ENCODE measurements at regions not wholly inside any gene's neighbourhood (a gene's known extent, or its start where the extent isn't known, plus 50 kb on each side); places are given as distances from the start of the nearest gene placed in this dataset.

GRCh38 chr4:179836179-179837075 lies 2394.2 kb upstream of the AGA start:
- no peaks in the 10 kb centered on the region for H3K4me1 ChIP-seq (ENCODE audit: control insufficient read depth in 1 of 2, insufficient read depth in 1 of 2, low read depth in 1 of 2, low read length in 1 of 2)
- no peaks in the 10 kb centered on the region for H3K36me3 ChIP-seq
- no peaks in the 10 kb centered on the region for H3K27me3 ChIP-seq
- H3K9me3 ChIP-seq, result no peaks in the 10 kb centered on the region
- TF ChIP-seq CTCF (IDR thresholded peaks at IDR 0.05), result no peak
- no peak overlapping the region for H3K27ac ChIP-seq
- no peak overlapping the region for H3K4me3 ChIP-seq (ENCODE audit: low read depth in 1 of 2, low read length in 1 of 2)

GRCh38 chr4:179843370-179843769 lies 2399.8 kb upstream of the TENM3 start:
- H3K27ac ChIP-seq, result no peak overlapping the region
- no peak for TF ChIP-seq CTCF (IDR thresholded peaks at IDR 0.05)
- H3K4me3 ChIP-seq (ENCODE audit: low read depth in 1 of 2, low read length in 1 of 2), result no peak overlapping the region
- H3K4me1 ChIP-seq (ENCODE audit: control insufficient read depth in 1 of 2, insufficient read depth in 1 of 2, low read depth in 1 of 2, low read length in 1 of 2), result no peaks in the 10 kb centered on the region
- no peaks in the 10 kb centered on the region for H3K9me3 ChIP-seq
- no peaks in the 10 kb centered on the region for H3K27me3 ChIP-seq
- H3K36me3 ChIP-seq, result no peaks in the 10 kb centered on the region

GRCh38 chr4:179855469-179855868 lies 2387.7 kb upstream of the TENM3 start:
- no peaks in the 10 kb centered on the region for H3K4me1 ChIP-seq (ENCODE audit: control insufficient read depth in 1 of 2, insufficient read depth in 1 of 2, low read depth in 1 of 2, low read length in 1 of 2)
- no peak for TF ChIP-seq CTCF (IDR thresholded peaks at IDR 0.05)
- no peaks in the 10 kb centered on the region for H3K36me3 ChIP-seq
- H3K9me3 ChIP-seq, result no peaks in the 10 kb centered on the region
- H3K4me3 ChIP-seq (ENCODE audit: low read depth in 1 of 2, low read length in 1 of 2), result no peak overlapping the region
- no peak overlapping the region for H3K27ac ChIP-seq
- no peaks in the 10 kb centered on the region for H3K27me3 ChIP-seq

GRCh38 chr4:179858221-179858620 lies 2385.0 kb upstream of the TENM3 start:
- no peaks in the 10 kb centered on the region for H3K4me1 ChIP-seq (ENCODE audit: control insufficient read depth in 1 of 2, insufficient read depth in 1 of 2, low read depth in 1 of 2, low read length in 1 of 2)
- no peak for TF ChIP-seq CTCF (IDR thresholded peaks at IDR 0.05)
- H3K27me3 ChIP-seq, result no peaks in the 10 kb centered on the region
- H3K4me3 ChIP-seq (ENCODE audit: low read depth in 1 of 2, low read length in 1 of 2), result no peak overlapping the region
- no peaks in the 10 kb centered on the region for H3K36me3 ChIP-seq
- no peaks in the 10 kb centered on the region for H3K9me3 ChIP-seq
- H3K27ac ChIP-seq, result no peak overlapping the region

- no peaks in the 10 kb centered on the region for H3K27me3 ChIP-seq
- TF ChIP-seq CTCF (IDR thresholded peaks at IDR 0.05), result no peak
- no peaks in the 10 kb centered on the region for H3K4me1 ChIP-seq (ENCODE audit: control insufficient read depth in 1 of 2, insufficient read depth in 1 of 2, low read depth in 1 of 2, low read length in 1 of 2)
- H3K9me3 ChIP-seq, result no peaks in the 10 kb centered on the region
- no peak overlapping the region for H3K4me3 ChIP-seq (ENCODE audit: low read depth in 1 of 2, low read length in 1 of 2)
- H3K36me3 ChIP-seq, result no peaks in the 10 kb centered on the region
- no peak overlapping the region for H3K27ac ChIP-seq
Observed at GRCh38 chr4:179867300-179867878, 2375.8 kb upstream of the TENM3 start.
